Inflammatory macrophage treated with lipopolysaccharide for 1 hour (primary cell): ENCODE measurements at regions not wholly inside any gene's neighbourhood (a gene's known extent, or its start where the extent isn't known, plus 50 kb on each side); places are given as distances from the start of the nearest gene placed in this dataset.

Source experiments
- DNase-seq, 2 donors: peaks; one replicate each; pipeline ENCODE4 v3.0.0-alpha.2; 2020 to 2022

GRCh38 chr3:17974206-17974841, 231.9 kb upstream of the TBC1D5 start:
- no peak for DNase-seq

- no peak for DNase-seq
These were observed 230.8 kb upstream of the TBC1D5 start for GRCh38 chr3:17972959-17973906.

- DNase-seq = no peak
These were observed 230.0 kb upstream of the TBC1D5 start for GRCh38 chr3:17972476-17972875.

GRCh38 chr3:17972030-17972429, 229.6 kb upstream of the TBC1D5 start:
- DNase-seq = no peak

DNA sequence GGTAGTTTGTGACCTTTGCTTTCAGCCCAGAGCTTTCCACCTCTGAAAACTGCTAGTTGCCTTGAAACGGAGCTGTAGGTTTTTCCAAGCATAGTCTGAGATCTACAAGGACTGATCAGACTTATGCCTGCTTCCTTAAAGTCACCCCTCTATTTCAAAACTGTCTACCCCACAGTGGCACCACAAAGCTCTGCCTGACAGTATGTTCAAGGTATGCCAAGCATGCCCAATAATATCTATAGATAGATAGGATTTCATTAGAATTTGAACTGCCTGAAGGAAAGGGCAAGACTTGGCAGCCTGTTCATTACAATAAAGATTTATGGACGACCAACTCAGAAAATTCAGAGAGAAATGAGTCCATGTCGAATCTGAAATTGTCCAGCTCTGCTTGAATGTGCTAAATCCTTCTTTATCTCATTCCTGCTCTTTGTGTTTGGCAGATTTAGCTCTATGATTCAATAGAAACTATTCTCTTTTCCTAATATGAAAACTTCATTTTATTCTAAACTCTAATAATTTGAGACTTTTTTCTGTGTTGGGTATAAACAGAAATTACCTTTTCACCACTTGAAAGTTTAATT, 227.6 kb upstream of the TBC1D5 start:
- DNase-seq = no peak

- no peak for DNase-seq
These were observed 226.8 kb upstream of the TBC1D5 start for GRCh38 chr3:17969244-17969643.

DNA sequence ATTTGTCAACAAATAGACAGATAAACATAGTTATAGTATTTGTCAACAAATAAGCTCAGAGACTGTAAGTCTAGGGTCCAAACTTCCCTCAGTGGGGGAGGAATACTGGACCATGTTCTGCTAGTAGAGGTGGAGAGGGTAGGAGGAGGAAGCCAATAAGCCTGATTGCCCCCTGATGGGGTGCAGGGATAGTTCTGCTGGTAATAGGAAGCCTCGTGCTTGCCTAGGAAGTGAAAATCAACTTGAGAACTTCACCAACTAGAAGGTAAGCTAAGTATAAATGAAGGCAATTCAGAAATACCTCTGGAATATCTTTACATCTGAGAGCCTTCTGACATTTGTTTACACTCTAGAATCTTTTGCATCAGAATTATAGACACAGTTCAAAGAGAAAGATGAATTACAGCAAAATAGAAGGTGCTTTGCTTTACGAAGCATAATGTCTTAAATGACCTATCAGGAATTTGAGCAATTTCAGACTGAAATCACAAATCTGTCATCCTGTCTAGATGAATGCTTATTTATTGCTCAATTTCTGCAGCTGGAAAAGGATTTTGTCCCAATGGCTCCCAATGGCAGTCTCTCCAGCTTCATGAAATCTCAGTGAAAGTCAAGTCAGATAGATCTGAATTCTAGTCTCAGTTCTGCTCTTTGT, 225.6 kb upstream of the TBC1D5 start:
- DNase-seq = no peak

DNA sequence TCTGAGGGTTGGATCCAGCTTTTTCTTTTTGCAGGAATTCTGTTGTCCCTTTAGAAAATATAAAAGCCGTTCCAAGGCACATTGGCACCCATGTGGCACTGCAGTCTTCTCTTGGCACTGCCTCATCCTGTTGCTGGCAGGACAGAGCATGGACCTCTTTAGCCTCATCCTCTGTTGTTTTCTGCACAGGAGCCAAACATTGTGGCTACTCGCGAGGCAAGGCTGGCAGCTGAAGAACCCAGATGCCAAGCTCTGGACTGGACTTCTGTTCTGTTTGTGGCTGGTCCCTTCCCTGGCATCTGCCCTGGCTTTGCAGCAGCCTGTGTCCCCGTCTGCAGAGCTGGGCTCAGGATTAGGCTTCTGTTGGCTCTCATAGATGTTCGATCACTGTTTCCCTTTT, 224.7 kb upstream of the TBC1D5 start:
- DNase-seq = no peak

GRCh38 chr3:17965331-17965730, 222.9 kb upstream of the TBC1D5 start:
- no peak for DNase-seq

GRCh38 chr3:17964108-17964507, 221.7 kb upstream of the TBC1D5 start:
- DNase-seq = no peak

- DNase-seq = no peak
These were observed 213.0 kb upstream of the TBC1D5 start for GRCh38 chr3:17955411-17955810.

- DNase-seq = no peak
These were observed 212.4 kb upstream of the TBC1D5 start for GRCh38 chr3:17954801-17955200.

DNA sequence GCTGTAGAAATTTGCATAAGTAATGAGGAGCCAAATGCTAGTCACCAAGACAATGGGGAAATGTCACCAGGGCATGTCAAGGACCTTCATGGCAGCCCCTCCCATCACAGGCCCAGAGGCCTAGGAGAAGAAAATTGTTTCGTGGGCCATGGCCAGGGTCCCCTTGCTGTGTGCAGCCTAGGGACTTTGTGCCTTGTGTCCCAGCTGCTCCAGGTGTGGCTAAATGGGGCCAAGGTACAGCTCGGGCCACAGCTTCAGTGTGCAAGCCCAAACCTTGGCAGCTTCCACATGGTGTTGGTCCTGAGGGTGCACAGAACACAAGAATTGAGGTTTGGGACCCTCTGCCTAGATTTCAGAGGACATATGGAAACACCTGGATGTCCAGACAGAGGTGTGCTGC, 208.8 kb upstream of the TBC1D5 start:
- DNase-seq = no peak

GRCh38 chr3:17949101-17949500, 206.7 kb upstream of the TBC1D5 start:
- DNase-seq = peak; percentile 2 to 34

DNA sequence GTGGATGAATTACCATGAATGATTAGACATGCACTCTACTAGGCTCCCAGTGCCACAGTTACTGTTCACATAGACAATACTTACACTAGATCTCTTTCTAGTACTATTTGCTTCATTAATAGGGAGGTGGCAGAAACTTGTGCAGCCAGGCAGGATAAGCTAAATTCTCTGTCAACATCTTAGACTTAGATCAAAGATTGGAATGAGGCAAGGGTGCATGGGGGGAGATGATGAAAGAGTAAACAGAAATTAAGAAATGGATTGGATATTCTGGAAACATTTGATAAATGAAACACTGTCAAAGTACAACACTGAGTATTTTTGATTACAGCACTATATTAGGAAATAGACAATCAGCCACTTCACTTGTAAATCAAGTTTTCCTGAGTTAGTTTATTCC, 205.4 kb upstream of the TBC1D5 start:
- DNase-seq = no peak

- DNase-seq = no peak
These were observed 204.2 kb upstream of the TBC1D5 start for GRCh38 chr3:17946619-17947018.

GRCh38 chr3:17945799-17946399, 203.5 kb upstream of the TBC1D5 start:
- DNase-seq = no peak

DNA sequence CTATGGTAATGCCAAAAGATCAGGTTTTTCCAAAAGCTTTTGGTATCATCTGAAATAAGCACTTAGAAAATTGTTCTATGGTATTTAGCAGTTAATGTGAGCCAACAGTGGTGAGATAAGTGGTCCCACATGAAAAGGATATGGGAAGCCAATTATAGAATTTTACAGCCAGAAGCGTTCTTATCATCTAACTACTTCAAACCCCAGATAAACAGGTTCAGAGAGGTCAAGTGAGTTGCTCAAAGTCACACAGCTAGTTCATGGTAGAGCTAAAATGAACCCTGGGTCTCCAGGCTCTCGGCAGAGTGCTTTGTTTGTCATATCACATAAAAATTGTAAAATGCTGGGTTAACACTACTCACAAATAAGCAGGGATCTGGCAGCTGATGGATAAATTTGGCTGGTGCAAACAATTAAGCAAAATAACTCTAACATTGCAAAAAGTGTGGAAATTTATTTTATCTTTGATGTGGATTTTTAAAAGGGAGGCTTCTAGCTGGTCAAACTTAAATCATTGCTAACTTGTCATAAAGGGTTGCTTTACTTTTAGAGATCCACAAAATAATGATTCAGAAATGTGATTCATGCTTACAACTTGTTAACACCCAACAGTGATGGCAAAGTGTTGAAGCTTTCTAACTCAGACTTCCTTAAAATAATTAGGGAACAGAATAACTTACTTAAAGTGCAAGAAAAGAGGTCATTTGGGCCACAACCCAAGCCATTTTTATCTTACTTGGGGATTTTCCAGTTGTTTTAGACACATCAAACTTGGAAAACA, 202.8 kb upstream of the TBC1D5 start:
- DNase-seq = peak; percentile 47 to 50

DNA sequence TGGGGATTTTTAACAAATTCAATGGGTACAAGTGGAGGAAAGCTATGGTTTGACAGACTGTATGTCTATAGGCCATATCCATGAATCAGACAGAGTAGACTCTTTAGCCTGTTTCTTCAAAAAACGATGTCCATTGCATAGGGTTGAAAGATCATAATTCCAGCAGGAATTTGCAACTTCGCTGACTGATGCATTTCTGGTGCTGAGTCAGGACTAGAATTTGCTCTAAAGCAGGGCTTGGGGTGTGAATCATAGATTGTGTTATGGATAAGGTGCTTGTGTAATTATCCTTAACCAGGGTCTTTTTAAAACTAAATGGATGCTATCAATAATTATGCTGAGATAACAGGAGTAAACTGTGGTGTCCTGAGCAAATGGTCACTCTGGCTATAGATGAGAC, 200.4 kb upstream of the TBC1D5 start:
- DNase-seq = no peak

DNA sequence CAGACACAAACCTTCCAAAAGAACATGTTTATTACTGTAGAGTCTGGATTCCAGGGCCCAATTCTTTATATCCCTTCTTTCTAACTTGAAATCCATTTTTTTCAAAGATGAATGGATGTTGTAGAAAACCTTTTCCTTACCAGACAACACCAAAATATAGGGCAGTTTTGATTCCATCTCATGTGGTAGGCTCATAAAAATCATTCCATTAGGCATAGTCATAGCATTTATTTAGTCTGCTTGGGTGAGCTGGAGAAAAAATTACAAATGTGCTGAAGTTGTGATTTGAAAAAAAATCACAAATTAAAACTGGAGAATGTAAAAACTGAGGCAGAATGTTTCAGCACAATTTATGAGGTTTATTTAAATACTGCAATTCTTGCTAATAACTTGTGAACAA, 199.3 kb upstream of the TBC1D5 start:
- no peak for DNase-seq

DNA sequence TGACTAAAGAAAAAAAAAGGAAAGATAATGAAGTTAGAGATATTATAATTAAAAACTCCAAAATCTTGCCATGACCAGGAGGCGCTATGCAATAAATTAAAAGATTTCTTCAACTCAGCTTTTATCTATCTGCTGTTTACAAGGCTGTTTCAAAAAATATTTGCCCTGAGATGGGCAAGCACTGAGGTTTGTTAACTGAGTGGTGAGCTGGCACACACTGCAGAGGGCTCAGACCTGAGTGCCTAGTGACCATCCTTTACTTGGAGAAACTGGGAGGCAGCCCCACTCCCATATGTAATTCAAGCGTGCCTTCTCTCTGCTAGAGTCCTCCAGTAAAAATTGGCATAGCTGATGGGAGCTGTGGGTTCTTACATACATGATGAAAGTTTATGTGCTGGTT, 198.7 kb upstream of the TBC1D5 start:
- no peak for DNase-seq

- no peak for DNase-seq
These were observed 196.7 kb upstream of the TBC1D5 start for GRCh38 chr3:17939157-17939556.
